NK-92 treated with Interleukin-12 subunit alpha and Interleukin-12 subunit beta, amount 100 ng/mL, for 24 hours (cell line): ENCODE measurements at regions not wholly inside any gene's neighbourhood (a gene's known extent, or its start where the extent isn't known, plus 50 kb on each side); places are given as distances from the start of the nearest gene placed in this dataset.
"Not testable (repeated sequence)": the region's sequence is repeated elsewhere in the genome, so short reads cannot be mapped to it uniquely, and the experiment has no call there.

ENCODE experiments used
- DNase-seq: peaks from one replicate; lab custom pipeline; 2025; lab: John Stamatoyannopoulos, UW

- DNase-seq: no peak
Observed at GRCh38 chr20:53773792-53774401, 180.3 kb upstream of the ZNF217 start.

- not testable (repeated sequence) for DNase-seq
Observed at GRCh38 chr20:53773066-53773791, 179.6 kb upstream of the ZNF217 start.

- no peak for DNase-seq
Observed at GRCh38 chr20:53769041-53769440, 175.4 kb upstream of the ZNF217 start.

- DNase-seq: no peak
Observed at GRCh38 chr20:53768329-53768728, 174.7 kb upstream of the ZNF217 start.

- DNase-seq: no peak
Observed at GRCh38 chr20:53767206-53767930, 173.7 kb upstream of the ZNF217 start.

- no peak for DNase-seq
Observed at GRCh38 chr20:53764415-53764800, 170.8 kb upstream of the ZNF217 start.

- DNase-seq: no peak
Observed at GRCh38 chr20:53763707-53764414, 170.2 kb upstream of the ZNF217 start.

GRCh38 chr20:53762423-53762798, 168.8 kb upstream of the ZNF217 start:
- DNase-seq: not testable (repeated sequence)

- DNase-seq: no peak
Observed at GRCh38 chr20:53760025-53760441, 166.4 kb upstream of the ZNF217 start.

- no peak for DNase-seq
Observed at GRCh38 chr20:53757472-53757913, 163.9 kb upstream of the ZNF217 start.

- no peak for DNase-seq
Observed at GRCh38 chr20:53755733-53756531, 162.3 kb upstream of the ZNF217 start.

GRCh38 chr20:53753880-53754459, 160.3 kb upstream of the ZNF217 start:
- no peak for DNase-seq

- DNase-seq: no peak
Observed at GRCh38 chr20:53752971-53753879, 159.6 kb upstream of the ZNF217 start.

- DNase-seq: no peak
Observed at GRCh38 chr20:53752583-53752970, 158.9 kb upstream of the ZNF217 start.

GRCh38 chr20:53751620-53752318, 158.1 kb upstream of the ZNF217 start:
- DNase-seq: no peak

- DNase-seq: peak; percentile 48
Observed at GRCh38 chr20:53750827-53751619, 157.4 kb upstream of the ZNF217 start.

GRCh38 chr20:53749499-53749898, 155.9 kb upstream of the ZNF217 start:
- no peak for DNase-seq

- no peak for DNase-seq
Observed at GRCh38 chr20:53748821-53749421, 155.3 kb upstream of the ZNF217 start.
